ENCODE measurements at regions not wholly inside any gene's neighbourhood (a gene's known extent, or its start where the extent isn't known, plus 50 kb on each side); places are given as distances from the start of the nearest gene placed in this dataset.

- CTCF ChIA-PET = no interaction called here
- Histone ChIP-seq H3K4me1 (ENCODE audit: insufficient read depth, low read length) (no peaks in the 10 kb centered on the region), H3K4me3 (ENCODE audit: low read length) (no peak overlapping the region), H3K9me3 (ENCODE audit: low read length) (no peaks in the 10 kb centered on the region), H3K27ac (ENCODE audit: low read depth, low read length) (no peak overlapping the region), H3K27me3 (ENCODE audit: insufficient read depth, low read length, poor library complexity, severe bottlenecking) (no peaks in the 10 kb centered on the region), H3K36me3 (ENCODE audit: insufficient read depth, low read length) (no peaks in the 10 kb centered on the region)
- POLR2A ChIA-PET = no interaction called here
- H3K9me3 Mint-ChIP-seq = peaks cover 0 to 11% (median 4%) of the 10 kb centered on the region in 5 donors
- H3K4me1 Mint-ChIP-seq = no peaks in the 10 kb centered on the region
- no peak for DNase-seq
- H3K4me3 Mint-ChIP-seq = no peak overlapping the region
- H3K36me3 Mint-ChIP-seq = no peaks in the 10 kb centered on the region
- no peak overlapping the region for H3K27ac Mint-ChIP-seq
- H3K27me3 Mint-ChIP-seq = peaks cover 0 to 2% of the 10 kb centered on the region in 2 donors
These were observed 524.8 kb downstream of the TUSC7 start for GRCh38 chr3:117234331-117234730.

GRCh38 chr3:117235304-117235703 lies 525.7 kb downstream of the TUSC7 start:
- no peak for DNase-seq
- no peaks in the 10 kb centered on the region for H3K4me1 Mint-ChIP-seq
- no peaks in the 10 kb centered on the region for H3K36me3 ChIP-seq (ENCODE audit: insufficient read depth, low read length)
- H3K9me3 Mint-ChIP-seq = peaks cover 0 to 14% (median 4%) of the 10 kb centered on the region in 5 donors
- no peak overlapping the region for H3K4me3 ChIP-seq (ENCODE audit: low read length)
- H3K27ac Mint-ChIP-seq = no peak overlapping the region
- no peak overlapping the region for H3K27ac ChIP-seq (ENCODE audit: low read depth, low read length)
- POLR2A ChIA-PET = no interaction called here
- no peak overlapping the region for H3K4me3 Mint-ChIP-seq
- peaks cover 0 to 2% of the 10 kb centered on the region in 2 donors for H3K27me3 Mint-ChIP-seq
- no peaks in the 10 kb centered on the region for H3K36me3 Mint-ChIP-seq
- no peaks in the 10 kb centered on the region for H3K27me3 ChIP-seq (ENCODE audit: insufficient read depth, low read length, poor library complexity, severe bottlenecking)
- H3K9me3 ChIP-seq (ENCODE audit: low read length) = no peaks in the 10 kb centered on the region
- CTCF ChIA-PET = no interaction called here
- H3K4me1 ChIP-seq (ENCODE audit: insufficient read depth, low read length) = no peaks in the 10 kb centered on the region

- H3K36me3 ChIP-seq (ENCODE audit: insufficient read depth, low read length) = no peaks in the 10 kb centered on the region
- no peaks in the 10 kb centered on the region for H3K36me3 Mint-ChIP-seq
- H3K4me3 ChIP-seq (ENCODE audit: low read length) = no peak overlapping the region
These were observed 529.2 kb downstream of the TUSC7 start for GRCh38 chr3:117238806-117239205.

GRCh38 chr3:117243657-117244056 lies 534.1 kb downstream of the TUSC7 start:
- no peak for DNase-seq
- Histone ChIP-seq H3K4me3 (ENCODE audit: low read length) (no peak overlapping the region), H3K4me1 (ENCODE audit: insufficient read depth, low read length) (no peaks in the 10 kb centered on the region), H3K36me3 (ENCODE audit: insufficient read depth, low read length) (no peaks in the 10 kb centered on the region), H3K9me3 (ENCODE audit: low read length) (no peaks in the 10 kb centered on the region), H3K27me3 (ENCODE audit: insufficient read depth, low read length, poor library complexity, severe bottlenecking) (no peaks in the 10 kb centered on the region), H3K27ac (ENCODE audit: low read depth, low read length) (no peak overlapping the region)
- H3K4me1 Mint-ChIP-seq = no peaks in the 10 kb centered on the region
- POLR2A ChIA-PET = no interaction called here
- no peak overlapping the region for H3K4me3 Mint-ChIP-seq
- H3K27me3 Mint-ChIP-seq = peaks cover 0 to 2% of the 10 kb centered on the region in 2 donors
- CTCF ChIA-PET = interaction anchor here (1.1 kb wide), 1 partner anchor 9 kb away, joined by 3 read pairs; no protein-coding TSS in a partner anchor
- H3K36me3 Mint-ChIP-seq = no peaks in the 10 kb centered on the region
- H3K9me3 Mint-ChIP-seq = peaks cover 2 to 14% (median 5%) of the 10 kb centered on the region in 5 donors
- no peak overlapping the region for H3K27ac Mint-ChIP-seq

More at GRCh38 chr3:117238806-117239205, 529.2 kb downstream of the TUSC7 start:
- Mint-ChIP-seq H3K9me3 (peaks cover 0 to 9% (median 2%) of the 10 kb centered on the region in 5 donors), H3K27ac (no peak overlapping the region), H3K27me3 (peaks cover 0 to 2% of the 10 kb centered on the region in 2 donors), H3K4me1 (no peaks in the 10 kb centered on the region), H3K4me3 (no peak overlapping the region)
- ChIA-PET CTCF (no interaction called here), POLR2A (no interaction called here)
- Histone ChIP-seq H3K27ac (ENCODE audit: low read depth, low read length) (no peak overlapping the region), H3K27me3 (ENCODE audit: insufficient read depth, low read length, poor library complexity, severe bottlenecking) (no peaks in the 10 kb centered on the region), H3K4me1 (ENCODE audit: insufficient read depth, low read length) (no peaks in the 10 kb centered on the region), H3K9me3 (ENCODE audit: low read length) (no peaks in the 10 kb centered on the region)
- DNase-seq = no peak

GRCh38 chr3:117246771-117247555 lies 537.4 kb downstream of the TUSC7 start:
- POLR2A ChIA-PET = no interaction called here
- H3K27me3 Mint-ChIP-seq = no peaks in the 10 kb centered on the region

GRCh38 chr3:117248153-117248552 lies 538.6 kb downstream of the TUSC7 start:
- Mint-ChIP-seq H3K27ac (no peak overlapping the region), H3K4me3 (no peak overlapping the region), H3K4me1 (no peaks in the 10 kb centered on the region), H3K36me3 (no peaks in the 10 kb centered on the region), H3K9me3 (peaks cover 2 to 31% (median 5%) of the 10 kb centered on the region in 5 donors), H3K27me3 (no peaks in the 10 kb centered on the region)
- H3K4me3 ChIP-seq (ENCODE audit: low read length) = no peak overlapping the region
- no peak for DNase-seq
- H3K9me3 ChIP-seq (ENCODE audit: low read length) = no peaks in the 10 kb centered on the region
- H3K36me3 ChIP-seq (ENCODE audit: insufficient read depth, low read length) = no peaks in the 10 kb centered on the region
- H3K27ac ChIP-seq (ENCODE audit: low read depth, low read length) = no peak overlapping the region
- H3K4me1 ChIP-seq (ENCODE audit: insufficient read depth, low read length) = no peaks in the 10 kb centered on the region
- CTCF ChIA-PET = no interaction called here
- POLR2A ChIA-PET = no interaction called here
- no peaks in the 10 kb centered on the region for H3K27me3 ChIP-seq (ENCODE audit: insufficient read depth, low read length, poor library complexity, severe bottlenecking)

More at GRCh38 chr3:117246771-117247555, 537.4 kb downstream of the TUSC7 start:
- no peak overlapping the region for H3K4me3 Mint-ChIP-seq
- peaks cover 2 to 33% (median 5%) of the 10 kb centered on the region in 5 donors for H3K9me3 Mint-ChIP-seq
- no peaks in the 10 kb centered on the region for H3K4me1 Mint-ChIP-seq
- Histone ChIP-seq H3K36me3 (ENCODE audit: insufficient read depth, low read length) (no peaks in the 10 kb centered on the region), H3K4me3 (ENCODE audit: low read length) (no peak overlapping the region), H3K27me3 (ENCODE audit: insufficient read depth, low read length, poor library complexity, severe bottlenecking) (no peaks in the 10 kb centered on the region), H3K4me1 (ENCODE audit: insufficient read depth, low read length) (no peaks in the 10 kb centered on the region), H3K9me3 (ENCODE audit: low read length) (no peaks in the 10 kb centered on the region), H3K27ac (ENCODE audit: low read depth, low read length) (no peak overlapping the region)
- CTCF ChIA-PET = interaction anchor here (0.6 kb wide), 1 partner anchor 83 kb away, joined by 3 read pairs; no protein-coding TSS in a partner anchor
- DNase-seq = no peak
- no peak overlapping the region for H3K27ac Mint-ChIP-seq
- H3K36me3 Mint-ChIP-seq = no peaks in the 10 kb centered on the region

GRCh38 chr3:117252208-117252607 lies 542.6 kb downstream of the TUSC7 start:
- ChIA-PET CTCF (interaction anchor here (0.9 kb wide), 1 partner anchor 9 kb away, joined by 3 read pairs; no protein-coding TSS in a partner anchor), POLR2A (no interaction called here)
- Mint-ChIP-seq H3K4me3 (no peak overlapping the region), H3K4me1 (no peaks in the 10 kb centered on the region), H3K27me3 (no peaks in the 10 kb centered on the region), H3K9me3 (peaks cover 0 to 36% (median 3%) of the 10 kb centered on the region in 5 donors), H3K27ac (no peak overlapping the region), H3K36me3 (no peaks in the 10 kb centered on the region)
- Histone ChIP-seq H3K4me3 (ENCODE audit: low read length) (no peak overlapping the region), H3K27me3 (ENCODE audit: insufficient read depth, low read length, poor library complexity, severe bottlenecking) (no peaks in the 10 kb centered on the region), H3K4me1 (ENCODE audit: insufficient read depth, low read length) (no peaks in the 10 kb centered on the region), H3K27ac (ENCODE audit: low read depth, low read length) (no peak overlapping the region), H3K36me3 (ENCODE audit: insufficient read depth, low read length) (no peaks in the 10 kb centered on the region), H3K9me3 (ENCODE audit: low read length) (no peaks in the 10 kb centered on the region)
- no peak for DNase-seq

- H3K4me3 Mint-ChIP-seq = no peak overlapping the region
- CTCF ChIA-PET = interaction anchor here (0.9 kb wide), 1 partner anchor 10 kb away, joined by 3 read pairs; no protein-coding TSS in a partner anchor
- no peaks in the 10 kb centered on the region for H3K9me3 ChIP-seq (ENCODE audit: low read length)
These were observed 543.1 kb downstream of the TUSC7 start for GRCh38 chr3:117252651-117253050.

More at GRCh38 chr3:117252651-117253050, 543.1 kb downstream of the TUSC7 start:
- Histone ChIP-seq H3K4me3 (ENCODE audit: low read length) (no peak overlapping the region), H3K36me3 (ENCODE audit: insufficient read depth, low read length) (no peaks in the 10 kb centered on the region), H3K27ac (ENCODE audit: low read depth, low read length) (no peak overlapping the region), H3K27me3 (ENCODE audit: insufficient read depth, low read length, poor library complexity, severe bottlenecking) (no peaks in the 10 kb centered on the region), H3K4me1 (ENCODE audit: insufficient read depth, low read length) (no peaks in the 10 kb centered on the region)
- no peaks in the 10 kb centered on the region for H3K36me3 Mint-ChIP-seq
- no peaks in the 10 kb centered on the region for H3K27me3 Mint-ChIP-seq
- peaks cover 0 to 36% (median 4%) of the 10 kb centered on the region in 5 donors for H3K9me3 Mint-ChIP-seq
- H3K27ac Mint-ChIP-seq = no peak overlapping the region
- no peak for DNase-seq
- H3K4me1 Mint-ChIP-seq = no peaks in the 10 kb centered on the region
- POLR2A ChIA-PET = no interaction called here

All from CD8-positive, alpha-beta memory T cell (primary cell).